Stimulated activated naive CD4-positive, alpha-beta T cell (primary cell): ENCODE measurements at regions not wholly inside any gene's neighbourhood (a gene's known extent, or its start where the extent isn't known, plus 50 kb on each side); places are given as distances from the start of the nearest gene placed in this dataset.

Experiments
- DNase-seq, 6 experiments: peaks; one replicate each; lab custom pipeline; 2025; lab: John Stamatoyannopoulos, UW

- DNase-seq: no peak
These were observed 162.9 kb upstream of the SLC25A13 start for GRCh38 chr7:96484845-96485244.

GRCh38 chr7:96484091-96484490 is 162.2 kb upstream of the SLC25A13 start:
- no peak for DNase-seq

DNA sequence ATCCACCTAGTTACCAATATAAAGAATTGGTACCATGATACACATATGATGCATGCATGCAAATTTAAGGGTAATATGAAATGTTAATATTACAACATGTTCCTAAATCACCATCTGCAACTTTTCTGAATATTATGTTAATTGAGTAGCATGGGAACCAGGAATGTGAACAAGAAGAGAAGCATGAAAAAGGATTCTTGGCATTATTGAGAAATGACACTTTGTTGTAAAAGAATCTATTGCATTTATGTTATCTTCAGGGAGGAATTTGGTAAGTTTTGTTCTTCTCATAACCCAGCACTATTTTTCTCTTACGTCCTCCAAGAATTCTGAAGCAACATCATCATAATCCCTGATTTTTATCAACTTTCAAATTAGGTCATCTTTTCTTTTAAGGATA is 159.9 kb upstream of the SLC25A13 start:
- no peak for DNase-seq

DNA sequence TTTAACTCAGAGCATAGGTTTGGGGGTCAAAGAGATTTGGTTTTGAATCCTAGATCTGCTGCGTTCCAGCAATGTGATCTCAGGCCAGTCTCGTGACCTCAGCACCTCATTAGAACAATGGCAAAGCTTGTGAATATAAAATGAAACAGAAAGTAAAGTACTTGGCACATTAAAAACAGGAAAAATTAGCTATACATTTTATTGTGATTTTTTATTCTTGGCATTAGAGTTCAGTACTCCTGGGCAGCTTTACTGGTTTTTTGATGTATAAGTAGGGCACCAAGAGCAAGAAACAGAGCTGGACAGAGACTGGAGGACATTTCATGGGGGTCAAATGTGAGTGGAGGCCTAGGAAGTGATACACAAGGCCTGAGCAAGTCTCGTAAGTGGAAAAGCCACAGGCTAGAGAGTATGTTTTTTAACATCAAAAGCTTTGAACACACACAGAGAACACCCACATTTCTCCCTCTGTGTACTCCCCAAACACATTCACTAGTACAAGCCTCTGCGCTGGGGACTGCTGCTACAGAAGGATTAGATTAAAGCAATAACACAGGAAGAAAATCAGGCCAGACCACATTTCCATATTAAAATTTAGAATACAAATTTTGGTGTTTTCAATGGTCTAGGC is 157.2 kb upstream of the SLC25A13 start:
- DNase-seq: no peak

DNA sequence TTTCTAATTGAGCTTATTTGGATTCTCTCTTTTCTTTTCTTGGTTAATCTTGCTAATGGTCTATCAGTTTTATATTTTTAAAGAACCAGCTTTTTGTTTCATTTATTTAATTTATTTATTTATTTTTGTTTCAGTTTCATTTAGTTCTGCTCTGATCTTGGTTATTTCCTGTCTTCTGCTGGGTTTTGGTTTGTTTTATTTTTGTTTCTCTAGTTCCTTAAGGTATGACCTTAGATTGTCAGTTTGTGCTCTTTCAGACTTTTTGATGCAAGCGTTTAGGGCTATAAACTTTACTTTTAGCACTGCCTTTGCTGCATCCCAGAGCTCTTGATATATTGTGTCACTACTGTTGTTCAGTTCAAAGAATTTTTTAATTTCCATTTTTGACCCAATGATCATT is 149.7 kb upstream of the SLC25A13 start:
- DNase-seq: peak in 1 of 6 experiments; percentile 3

GRCh38 chr7:96452146-96452545 is 130.2 kb upstream of the SLC25A13 start:
- DNase-seq: no peak

DNA sequence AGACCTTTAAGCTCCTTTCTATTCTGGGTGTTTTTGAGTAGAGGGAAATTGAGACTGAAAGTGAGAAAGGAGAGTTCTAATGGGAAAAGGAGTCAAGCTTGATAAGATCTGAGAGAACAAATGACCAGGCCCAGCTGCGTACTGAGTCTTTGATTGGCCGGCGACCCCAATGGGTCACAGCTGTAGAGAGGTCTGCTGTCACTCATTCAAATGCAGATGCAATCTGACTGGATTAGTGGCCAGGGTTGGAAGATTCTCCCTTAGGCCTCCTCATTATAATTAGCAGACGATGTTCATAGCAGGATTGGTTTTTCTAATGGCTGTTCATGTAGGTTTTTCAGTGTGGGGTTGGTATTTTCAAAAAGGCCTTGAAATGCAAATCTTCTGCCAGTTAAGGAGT is 127.2 kb upstream of the SLC25A13 start:
- DNase-seq: no peak

DNA sequence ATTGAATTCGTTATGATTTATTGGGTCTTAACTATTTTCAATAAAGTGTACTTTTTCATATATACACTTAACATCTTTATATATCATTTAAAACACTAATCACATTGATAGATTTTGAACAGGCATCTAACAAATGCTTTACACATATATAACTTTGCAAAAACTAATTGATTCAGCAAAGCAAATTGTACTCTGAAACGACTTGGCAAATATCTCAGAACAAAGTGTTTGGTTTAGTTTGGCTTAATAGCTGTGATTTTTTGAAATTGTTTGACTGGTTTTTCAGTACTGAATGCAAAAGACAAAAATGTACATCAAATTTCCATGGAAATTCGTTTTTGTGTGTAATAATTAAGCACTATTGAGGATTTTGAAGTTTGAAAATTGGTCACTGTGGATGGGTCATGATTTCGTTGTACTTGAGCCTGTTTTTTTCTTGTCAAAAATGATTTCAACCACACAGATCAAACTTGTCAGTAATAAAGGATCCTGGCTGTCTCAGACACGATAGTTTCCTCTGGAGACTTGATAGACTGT is 125.3 kb upstream of the SLC25A13 start:
- no peak for DNase-seq

DNA sequence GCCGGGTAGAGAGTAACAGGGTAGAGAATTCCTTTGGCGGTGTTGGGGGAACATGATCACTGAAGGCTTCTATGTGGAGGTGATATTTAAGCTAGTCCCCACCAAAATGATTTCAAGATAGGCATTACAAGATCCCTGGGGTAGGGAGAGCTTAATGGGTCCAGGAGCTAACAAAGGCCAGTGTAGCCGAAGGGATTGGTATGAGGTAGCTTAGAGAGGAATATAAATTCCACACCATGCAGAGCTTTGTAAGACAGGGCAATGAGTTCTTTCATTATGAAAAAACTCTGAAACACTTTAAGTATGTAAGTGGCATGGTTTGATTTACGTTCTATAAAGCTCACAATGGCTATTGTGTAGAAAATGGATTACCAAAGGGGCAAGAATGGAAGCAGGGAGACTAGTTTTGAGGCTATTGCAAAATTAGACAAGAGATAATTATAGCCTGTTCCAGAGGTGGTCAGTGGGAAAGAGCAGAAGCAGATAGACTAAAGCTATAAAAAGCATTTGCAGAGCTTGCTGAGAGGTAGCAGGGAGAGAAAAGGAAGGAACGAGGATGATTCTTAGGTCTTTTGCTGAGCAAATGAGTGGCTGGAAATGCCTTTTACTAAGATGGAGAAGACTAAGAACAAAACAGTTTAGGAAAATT is 119.7 kb upstream of the SLC25A13 start:
- no peak for DNase-seq

DNA sequence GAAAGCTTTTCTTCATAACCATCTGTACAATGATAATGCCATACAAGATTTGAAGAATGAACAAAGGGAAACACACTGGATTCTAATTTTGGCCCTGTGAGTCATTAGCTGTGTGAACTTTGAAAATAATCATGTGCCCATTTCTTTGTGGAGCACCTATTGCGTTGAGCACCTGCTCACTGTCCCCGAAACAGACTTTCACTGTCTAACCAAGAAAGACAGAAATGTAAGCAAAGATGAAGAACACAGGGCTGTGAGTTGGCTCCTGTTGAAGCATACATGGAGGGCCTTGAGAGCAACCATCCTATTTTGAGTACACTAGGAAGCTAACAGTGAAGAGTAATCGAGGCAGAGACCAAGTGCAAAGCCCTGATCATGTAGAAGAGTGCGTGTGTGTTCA is 118.4 kb upstream of the SLC25A13 start:
- no peak for DNase-seq

GRCh38 chr7:96436880-96437279 is 115.0 kb upstream of the SLC25A13 start:
- no peak for DNase-seq

- DNase-seq: no peak
These were observed 108.5 kb upstream of the SLC25A13 start for GRCh38 chr7:96430356-96430755.

- DNase-seq: no peak
These were observed 105.2 kb upstream of the SLC25A13 start for GRCh38 chr7:96427143-96427542.

DNA sequence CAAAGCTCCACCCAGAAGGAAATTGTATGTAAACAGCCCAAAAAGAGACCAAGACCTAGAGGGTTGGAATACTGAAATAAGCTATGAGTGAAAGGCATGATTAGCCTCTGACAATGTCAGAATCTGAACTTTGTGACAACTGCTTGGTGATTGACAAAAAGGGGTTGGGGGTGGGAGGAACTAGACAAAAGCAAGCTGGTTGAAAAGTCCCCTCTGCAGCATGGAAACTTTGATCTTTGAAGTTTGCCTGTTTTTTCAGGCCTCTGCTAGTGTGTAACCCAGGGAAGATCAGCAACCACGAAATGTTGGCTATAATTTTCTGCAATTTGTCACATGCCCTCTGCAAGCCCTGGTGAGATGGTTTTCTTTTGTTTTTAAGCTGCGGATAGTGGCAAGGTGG is 104.8 kb upstream of the SLC25A13 start:
- no peak for DNase-seq

GRCh38 chr7:96426027-96426426 is 104.1 kb upstream of the SLC25A13 start:
- DNase-seq: no peak

- no peak for DNase-seq
These were observed 102.5 kb upstream of the SLC25A13 start for GRCh38 chr7:96424411-96424810.

GRCh38 chr7:96422388-96422787 is 100.5 kb upstream of the SLC25A13 start:
- DNase-seq: no peak

DNA sequence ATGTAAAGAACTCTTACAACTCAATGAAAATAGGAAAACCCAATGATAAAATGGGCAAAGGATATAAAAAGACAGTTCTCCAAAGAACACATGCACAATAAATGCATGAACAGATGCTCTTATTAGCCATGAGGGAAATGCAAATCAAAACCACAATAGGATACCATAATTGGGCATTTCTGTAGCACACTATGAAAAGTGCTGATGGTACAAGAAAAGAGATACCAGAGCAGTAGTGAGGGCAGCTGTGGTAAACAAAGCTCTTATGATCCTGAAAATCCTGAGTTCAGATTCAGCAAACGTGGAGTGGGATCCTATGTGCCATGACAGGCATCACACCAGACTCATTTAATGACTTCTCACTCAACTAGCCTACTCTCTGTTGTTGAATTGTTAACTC is 96.7 kb upstream of the SLC25A13 start:
- no peak for DNase-seq

DNA sequence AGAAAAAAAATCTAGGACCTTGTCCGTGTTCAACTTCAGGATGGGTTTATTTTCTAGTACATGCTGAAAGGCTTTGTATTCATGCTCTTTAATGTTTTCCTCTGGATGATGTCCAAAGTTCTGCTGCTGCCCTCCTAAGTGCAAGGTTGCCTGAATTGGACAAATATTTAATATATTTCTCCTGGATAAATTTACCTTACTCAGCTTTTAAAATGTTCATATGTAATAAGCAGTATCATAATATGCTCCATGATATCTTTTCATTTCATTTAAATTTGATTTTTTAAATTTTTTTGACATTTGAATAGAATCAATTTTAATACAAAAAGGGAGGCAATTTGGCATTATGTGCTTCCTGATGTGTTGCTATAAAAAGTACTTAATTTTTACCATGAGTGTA is 95.9 kb upstream of the SLC25A13 start:
- DNase-seq: no peak

- DNase-seq: no peak
These were observed 94.7 kb upstream of the SLC25A13 start for GRCh38 chr7:96416599-96416998.

DNA sequence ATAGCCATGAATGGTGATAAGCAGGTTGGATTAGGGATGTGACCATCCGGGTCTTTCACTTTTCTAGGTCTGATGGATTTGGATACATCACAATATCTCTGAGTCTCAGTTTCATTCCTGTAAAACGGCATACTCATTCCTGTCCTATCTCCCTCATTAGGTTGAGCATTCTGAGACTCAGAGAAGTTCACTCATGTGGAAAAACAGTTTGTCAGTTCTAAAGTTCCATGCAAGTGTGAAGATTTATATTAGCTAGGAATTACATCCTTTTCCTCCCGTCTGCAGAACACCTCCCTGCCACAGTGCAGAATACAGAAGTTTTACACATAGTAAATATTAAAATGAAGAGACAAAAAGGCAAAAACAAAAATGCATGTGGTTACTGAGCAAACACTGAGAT is 94.2 kb upstream of the SLC25A13 start:
- DNase-seq: no peak

DNA sequence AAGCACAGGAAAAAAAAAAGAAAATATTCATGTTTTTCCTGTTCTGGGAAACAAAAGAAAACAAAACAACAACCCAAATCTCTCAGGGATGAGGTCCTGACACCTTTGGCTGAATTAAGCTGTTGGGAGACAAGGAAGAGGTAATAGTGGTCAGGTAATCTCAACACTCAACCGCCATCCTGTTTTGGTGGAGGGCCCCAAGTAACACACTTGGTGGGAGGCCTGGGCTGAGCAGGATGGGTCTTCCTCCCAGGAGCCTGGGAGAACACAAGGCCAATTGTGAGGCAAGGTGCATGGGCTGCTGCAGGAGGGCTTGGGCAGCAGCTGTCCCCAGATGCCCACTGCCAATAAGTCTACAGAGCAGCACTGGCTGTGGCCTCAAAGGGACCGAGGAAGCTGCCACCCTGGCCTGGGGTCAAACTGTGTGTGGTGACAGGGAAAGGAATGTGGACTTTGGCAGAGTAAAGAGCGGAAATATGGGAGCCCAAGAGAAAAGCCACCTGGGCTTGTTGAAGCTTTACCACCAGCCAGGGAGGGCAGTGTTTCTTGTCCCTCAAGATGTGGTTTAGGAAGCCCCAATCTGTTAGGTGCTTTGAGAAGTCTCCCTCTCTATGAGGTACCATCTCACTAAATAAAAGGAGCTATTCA is 93.5 kb upstream of the SLC25A13 start:
- no peak for DNase-seq

GRCh38 chr7:96414931-96415292 is 93.0 kb upstream of the SLC25A13 start:
- peak in 3 of 6 experiments; percentile 4 to 19 (median 19) for DNase-seq
